Loucy (cell line): ENCODE measurements at regions not wholly inside any gene's neighbourhood (a gene's known extent, or its start where the extent isn't known, plus 50 kb on each side); places are given as distances from the start of the nearest gene placed in this dataset.

Experiments used
- EZH2phosphoT487 ChIP-seq: fragments of 200-600 bp; IDR thresholded peaks from 2 replicates; pipeline ENCODE4 v1.6.1; 2018; ENCODE audit warnings: antibody characterized with exemption, mild to moderate bottlenecking, moderate library complexity, borderline replicate concordance
- TF ChIP-seq, protein P1 (sequence below): fragments of 200-600 bp; sonication (generic); conservative IDR thresholded peaks from 2 replicates; pipeline ENCODE4 v1.5.1; 2014; ENCODE audit warnings: mild to moderate bottlenecking, antibody characterized with exemption, low read length

DNA sequence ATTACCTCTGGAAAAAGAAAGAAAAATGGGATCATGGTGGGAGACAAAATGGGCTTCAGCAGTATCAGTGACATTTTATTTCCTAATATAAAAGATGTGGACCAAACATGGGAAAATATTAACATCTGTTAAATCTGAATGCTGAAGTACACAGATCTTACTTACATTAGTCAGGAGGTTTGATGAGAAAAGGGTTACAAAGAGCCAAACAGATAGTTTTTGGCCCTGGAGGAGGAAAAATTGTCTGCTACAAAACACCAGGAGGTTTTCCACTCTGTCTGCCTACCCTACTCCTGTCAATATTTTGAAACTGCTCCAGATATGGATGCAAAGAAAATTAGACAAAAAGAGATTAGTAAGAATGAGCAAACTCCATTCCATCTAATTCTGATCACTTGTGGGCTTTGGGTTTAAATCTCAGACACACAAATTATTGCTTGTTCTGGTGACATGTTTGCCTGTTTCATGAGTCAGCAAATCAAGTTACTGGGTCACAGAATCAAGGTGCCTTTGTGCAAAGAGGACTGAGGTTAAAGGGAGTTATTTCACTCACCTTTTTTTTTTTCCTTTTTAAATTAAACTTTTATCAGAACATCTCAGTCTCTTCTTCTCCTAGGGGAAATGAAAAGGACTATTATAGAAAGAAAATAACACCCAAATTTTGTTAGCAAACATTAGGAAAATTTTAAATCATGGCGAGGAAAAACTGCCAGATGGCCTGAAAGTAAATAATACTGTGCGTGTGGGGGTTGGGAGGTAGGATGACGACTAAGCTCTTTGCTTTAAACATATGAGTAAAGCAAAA lies 87.0 kb upstream of the SPATS2L start:
- TF ChIP-seq, protein P1, sequence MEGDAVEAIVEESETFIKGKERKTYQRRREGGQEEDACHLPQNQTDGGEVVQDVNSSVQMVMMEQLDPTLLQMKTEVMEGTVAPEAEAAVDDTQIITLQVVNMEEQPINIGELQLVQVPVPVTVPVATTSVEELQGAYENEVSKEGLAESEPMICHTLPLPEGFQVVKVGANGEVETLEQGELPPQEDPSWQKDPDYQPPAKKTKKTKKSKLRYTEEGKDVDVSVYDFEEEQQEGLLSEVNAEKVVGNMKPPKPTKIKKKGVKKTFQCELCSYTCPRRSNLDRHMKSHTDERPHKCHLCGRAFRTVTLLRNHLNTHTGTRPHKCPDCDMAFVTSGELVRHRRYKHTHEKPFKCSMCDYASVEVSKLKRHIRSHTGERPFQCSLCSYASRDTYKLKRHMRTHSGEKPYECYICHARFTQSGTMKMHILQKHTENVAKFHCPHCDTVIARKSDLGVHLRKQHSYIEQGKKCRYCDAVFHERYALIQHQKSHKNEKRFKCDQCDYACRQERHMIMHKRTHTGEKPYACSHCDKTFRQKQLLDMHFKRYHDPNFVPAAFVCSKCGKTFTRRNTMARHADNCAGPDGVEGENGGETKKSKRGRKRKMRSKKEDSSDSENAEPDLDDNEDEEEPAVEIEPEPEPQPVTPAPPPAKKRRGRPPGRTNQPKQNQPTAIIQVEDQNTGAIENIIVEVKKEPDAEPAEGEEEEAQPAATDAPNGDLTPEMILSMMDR, result no peak
- no peak for TF ChIP-seq EZH2phosphoT487
